Gastroesophageal sphincter (tissue), 3 donors: ENCODE measurements at regions not wholly inside any gene's neighbourhood (a gene's known extent, or its start where the extent isn't known, plus 50 kb on each side); places are given as distances from the start of the nearest gene placed in this dataset.

Experiments
- EP300 ChIP-seq: sonication (generic); formaldehyde crosslinking; IDR thresholded peaks from one replicate; pipeline ENCODE4 v1.6.1; 2017; ENCODE audit warnings: antibody characterized with exemption, mild to moderate bottlenecking
- POLR2A ChIP-seq, 2 donors: fragments of 450-650 bp; IDR thresholded peaks; one replicate each; pipeline ENCODE4 v1.6.1; 2017; ENCODE audit warnings: antibody characterized with exemption in 2 of 2, mild to moderate bottlenecking in 2 of 2, moderate library complexity in 1 of 2
- POLR2AphosphoS5 ChIP-seq: sonication (generic); formaldehyde crosslinking; IDR thresholded peaks from one replicate; pipeline ENCODE4 v1.6.1; 2017; ENCODE audit warnings: antibody characterized with exemption
- TF ChIP-seq, protein P1 (sequence below), 4 experiments: fragments of 200-600 bp in 2 of 4; fragments of 450-650 bp in 2 of 4; sonication (generic) in 1 of 4; IDR thresholded peaks; one replicate each; pipeline ENCODE4 v1.5.1; 2017 to 2019; ENCODE audit warnings: antibody characterized with exemption in 4 of 4, mild to moderate bottlenecking in 2 of 4, moderate library complexity in 2 of 4

DNA sequence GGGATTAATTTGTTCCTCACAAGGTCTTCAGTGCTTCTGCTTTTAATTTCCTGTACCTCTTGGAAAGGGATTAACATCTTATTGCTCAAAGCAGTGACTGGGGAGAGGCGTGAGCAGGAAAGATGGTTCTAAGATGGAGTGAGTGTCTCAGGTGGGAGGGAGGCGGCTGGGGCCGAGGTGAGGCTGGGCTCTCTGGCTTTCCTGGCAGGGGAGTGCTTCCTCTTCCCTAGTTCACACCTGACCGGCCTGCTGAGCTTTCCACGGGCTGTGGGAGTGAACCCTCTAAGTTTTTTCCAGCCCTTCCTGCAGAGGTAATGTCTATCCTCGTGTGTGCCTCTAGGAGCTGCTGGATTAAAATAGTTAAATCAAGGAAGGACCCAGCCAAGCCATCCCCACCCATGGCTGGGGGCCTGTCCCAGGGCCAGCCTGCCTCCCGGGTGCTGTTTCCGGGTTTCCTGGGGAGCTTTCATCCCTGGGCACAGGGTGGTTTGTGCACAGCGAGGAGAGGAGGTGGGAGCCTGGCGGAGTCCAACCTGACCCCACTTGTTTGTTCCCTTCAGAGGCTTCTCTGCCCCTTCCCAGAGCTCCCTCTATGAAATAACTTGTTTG, 179.1 kb downstream of the TFAP2C start:
- TF ChIP-seq, protein P1, sequence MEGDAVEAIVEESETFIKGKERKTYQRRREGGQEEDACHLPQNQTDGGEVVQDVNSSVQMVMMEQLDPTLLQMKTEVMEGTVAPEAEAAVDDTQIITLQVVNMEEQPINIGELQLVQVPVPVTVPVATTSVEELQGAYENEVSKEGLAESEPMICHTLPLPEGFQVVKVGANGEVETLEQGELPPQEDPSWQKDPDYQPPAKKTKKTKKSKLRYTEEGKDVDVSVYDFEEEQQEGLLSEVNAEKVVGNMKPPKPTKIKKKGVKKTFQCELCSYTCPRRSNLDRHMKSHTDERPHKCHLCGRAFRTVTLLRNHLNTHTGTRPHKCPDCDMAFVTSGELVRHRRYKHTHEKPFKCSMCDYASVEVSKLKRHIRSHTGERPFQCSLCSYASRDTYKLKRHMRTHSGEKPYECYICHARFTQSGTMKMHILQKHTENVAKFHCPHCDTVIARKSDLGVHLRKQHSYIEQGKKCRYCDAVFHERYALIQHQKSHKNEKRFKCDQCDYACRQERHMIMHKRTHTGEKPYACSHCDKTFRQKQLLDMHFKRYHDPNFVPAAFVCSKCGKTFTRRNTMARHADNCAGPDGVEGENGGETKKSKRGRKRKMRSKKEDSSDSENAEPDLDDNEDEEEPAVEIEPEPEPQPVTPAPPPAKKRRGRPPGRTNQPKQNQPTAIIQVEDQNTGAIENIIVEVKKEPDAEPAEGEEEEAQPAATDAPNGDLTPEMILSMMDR (IDR thresholded peaks at IDR 0.05) = no peak
- TF ChIP-seq POLR2A (IDR thresholded peaks at IDR 0.05) (no peak), POLR2AphosphoS5 (no peak), EP300 (no peak)
